ENCODE measurements at regions not wholly inside any gene's neighbourhood (a gene's known extent, or its start where the extent isn't known, plus 50 kb on each side); places are given as distances from the start of the nearest gene placed in this dataset.

DNA sequence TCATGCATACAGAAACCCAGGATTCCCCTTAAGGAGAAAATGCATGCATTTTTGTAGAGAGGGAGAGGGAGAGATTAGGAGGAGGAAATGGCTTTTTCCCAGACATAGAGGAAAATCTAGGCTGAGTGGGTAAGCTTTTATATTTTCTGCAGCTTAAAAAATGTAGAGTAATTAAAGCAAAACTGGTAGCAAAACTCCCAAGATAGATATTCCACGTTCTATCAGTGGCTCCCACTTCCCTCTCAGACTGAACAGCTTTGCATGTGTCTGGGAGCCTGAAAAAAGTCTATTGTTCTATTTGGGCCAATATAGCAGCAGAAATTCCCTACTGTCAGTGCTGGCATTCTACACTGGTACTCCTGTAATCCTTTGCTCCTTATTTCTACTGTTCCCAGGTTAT, 110.8 kb upstream of the CADPS start:
- H3K4me3 ChIP-seq (ENCODE audit: low read depth in 2 of 2, low read length in 2 of 2): no peak overlapping the region
- no peaks in the 10 kb centered on the region for H3K4me1 ChIP-seq (ENCODE audit: control insufficient read depth, insufficient read depth, low read length)
- no peaks in the 10 kb centered on the region for H3K9me3 ChIP-seq (ENCODE audit: control insufficient read depth, insufficient read depth, low read depth, low read length)
- no peaks in the 10 kb centered on the region for H3K36me3 ChIP-seq (ENCODE audit: control insufficient read depth, insufficient read depth, low read length)
- intact Hi-C loops (cut with micrococcal nuclease; ENCODE audit: unreplicated experiment): loop anchor here (2.0 kb wide), 1 partner anchor 23 kb away; no protein-coding TSS in a partner anchor
- ATAC-seq (no peak), DNase-seq (ENCODE audit: low read depth, low spot score) (no peak)
- no TSS peak for BruUV-seq (replicated peaks)
- ChIA-PET POLR2A (no interaction called here), CTCF (no interaction called here)
- in situ Hi-C loops (cut with HindIII; ENCODE audit: low pct_unique_long_range_greater_than_20kb, low sequenced_read_pairs): no loop called here
- no peak for TF ChIP-seq POLR2AphosphoS5 (IDR thresholded peaks at IDR 0.05; ENCODE audit: low read depth, low read length)
- TF ChIP-seq TCF7L2 (IDR thresholded peaks at IDR 0.05; ENCODE audit: low read depth, low read length): no peak
- TF ChIP-seq, protein P1, sequence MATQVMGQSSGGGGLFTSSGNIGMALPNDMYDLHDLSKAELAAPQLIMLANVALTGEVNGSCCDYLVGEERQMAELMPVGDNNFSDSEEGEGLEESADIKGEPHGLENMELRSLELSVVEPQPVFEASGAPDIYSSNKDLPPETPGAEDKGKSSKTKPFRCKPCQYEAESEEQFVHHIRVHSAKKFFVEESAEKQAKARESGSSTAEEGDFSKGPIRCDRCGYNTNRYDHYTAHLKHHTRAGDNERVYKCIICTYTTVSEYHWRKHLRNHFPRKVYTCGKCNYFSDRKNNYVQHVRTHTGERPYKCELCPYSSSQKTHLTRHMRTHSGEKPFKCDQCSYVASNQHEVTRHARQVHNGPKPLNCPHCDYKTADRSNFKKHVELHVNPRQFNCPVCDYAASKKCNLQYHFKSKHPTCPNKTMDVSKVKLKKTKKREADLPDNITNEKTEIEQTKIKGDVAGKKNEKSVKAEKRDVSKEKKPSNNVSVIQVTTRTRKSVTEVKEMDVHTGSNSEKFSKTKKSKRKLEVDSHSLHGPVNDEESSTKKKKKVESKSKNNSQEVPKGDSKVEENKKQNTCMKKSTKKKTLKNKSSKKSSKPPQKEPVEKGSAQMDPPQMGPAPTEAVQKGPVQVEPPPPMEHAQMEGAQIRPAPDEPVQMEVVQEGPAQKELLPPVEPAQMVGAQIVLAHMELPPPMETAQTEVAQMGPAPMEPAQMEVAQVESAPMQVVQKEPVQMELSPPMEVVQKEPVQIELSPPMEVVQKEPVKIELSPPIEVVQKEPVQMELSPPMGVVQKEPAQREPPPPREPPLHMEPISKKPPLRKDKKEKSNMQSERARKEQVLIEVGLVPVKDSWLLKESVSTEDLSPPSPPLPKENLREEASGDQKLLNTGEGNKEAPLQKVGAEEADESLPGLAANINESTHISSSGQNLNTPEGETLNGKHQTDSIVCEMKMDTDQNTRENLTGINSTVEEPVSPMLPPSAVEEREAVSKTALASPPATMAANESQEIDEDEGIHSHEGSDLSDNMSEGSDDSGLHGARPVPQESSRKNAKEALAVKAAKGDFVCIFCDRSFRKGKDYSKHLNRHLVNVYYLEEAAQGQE (IDR thresholded peaks at IDR 0.05; ENCODE audit: insufficient read depth in 1 of 2, low read depth in 2 of 2, low read length in 1 of 2): no peak
- no peak for TF ChIP-seq SIN3A (IDR thresholded peaks at IDR 0.05; ENCODE audit: borderline replicate concordance, insufficient read depth, low read depth, low read length)
- TF ChIP-seq, protein P2, sequence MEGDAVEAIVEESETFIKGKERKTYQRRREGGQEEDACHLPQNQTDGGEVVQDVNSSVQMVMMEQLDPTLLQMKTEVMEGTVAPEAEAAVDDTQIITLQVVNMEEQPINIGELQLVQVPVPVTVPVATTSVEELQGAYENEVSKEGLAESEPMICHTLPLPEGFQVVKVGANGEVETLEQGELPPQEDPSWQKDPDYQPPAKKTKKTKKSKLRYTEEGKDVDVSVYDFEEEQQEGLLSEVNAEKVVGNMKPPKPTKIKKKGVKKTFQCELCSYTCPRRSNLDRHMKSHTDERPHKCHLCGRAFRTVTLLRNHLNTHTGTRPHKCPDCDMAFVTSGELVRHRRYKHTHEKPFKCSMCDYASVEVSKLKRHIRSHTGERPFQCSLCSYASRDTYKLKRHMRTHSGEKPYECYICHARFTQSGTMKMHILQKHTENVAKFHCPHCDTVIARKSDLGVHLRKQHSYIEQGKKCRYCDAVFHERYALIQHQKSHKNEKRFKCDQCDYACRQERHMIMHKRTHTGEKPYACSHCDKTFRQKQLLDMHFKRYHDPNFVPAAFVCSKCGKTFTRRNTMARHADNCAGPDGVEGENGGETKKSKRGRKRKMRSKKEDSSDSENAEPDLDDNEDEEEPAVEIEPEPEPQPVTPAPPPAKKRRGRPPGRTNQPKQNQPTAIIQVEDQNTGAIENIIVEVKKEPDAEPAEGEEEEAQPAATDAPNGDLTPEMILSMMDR (IDR thresholded peaks at IDR 0.05): no peak
- H3K27ac ChIP-seq (ENCODE audit: low read length): no peak overlapping the region
- no peaks in the 10 kb centered on the region for H3K27me3 ChIP-seq (ENCODE audit: control insufficient read depth, insufficient read depth, low read length)

DNA sequence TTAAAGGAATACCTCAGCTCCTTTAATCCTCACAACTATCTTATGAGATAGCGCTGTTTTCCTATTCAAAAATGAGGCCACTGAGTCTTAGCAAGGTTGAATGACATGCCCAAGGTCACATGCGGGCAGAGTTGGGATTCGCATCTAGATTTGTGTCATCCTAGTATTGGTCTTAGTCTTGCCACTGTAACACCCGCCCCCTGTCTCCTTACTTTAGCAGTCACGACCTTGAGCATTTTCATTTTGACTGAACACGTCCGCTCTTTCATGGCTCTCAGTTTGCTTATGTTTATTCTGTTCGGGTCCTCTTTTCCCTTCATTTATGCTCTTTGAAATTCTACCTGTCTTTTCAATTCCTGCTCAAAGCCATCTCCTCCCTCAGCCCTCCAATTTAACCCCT, 112.5 kb upstream of the CADPS start:
- TF ChIP-seq, protein P2 (IDR thresholded peaks at IDR 0.05): no peak
- TF ChIP-seq, protein P1 (IDR thresholded peaks at IDR 0.05; ENCODE audit: insufficient read depth in 1 of 2, low read depth in 2 of 2, low read length in 1 of 2): no peak
- TF ChIP-seq POLR2AphosphoS5 (IDR thresholded peaks at IDR 0.05; ENCODE audit: low read depth, low read length) (no peak), SIN3A (IDR thresholded peaks at IDR 0.05; ENCODE audit: borderline replicate concordance, insufficient read depth, low read depth, low read length) (no peak), TCF7L2 (IDR thresholded peaks at IDR 0.05; ENCODE audit: low read depth, low read length) (no peak)
- ChIA-PET POLR2A (no interaction called here), CTCF (no interaction called here)
- H3K9me3 ChIP-seq (ENCODE audit: control insufficient read depth, insufficient read depth, low read depth, low read length): no peaks in the 10 kb centered on the region
- no peak for ATAC-seq
- intact Hi-C loops (cut with micrococcal nuclease; ENCODE audit: unreplicated experiment): loop anchor here (2.0 kb wide), 1 partner anchor 21 kb away; no protein-coding TSS in a partner anchor
- no peak overlapping the region for H3K4me3 ChIP-seq (ENCODE audit: low read depth in 2 of 2, low read length in 2 of 2)
- in situ Hi-C loops (cut with HindIII; ENCODE audit: low pct_unique_long_range_greater_than_20kb, low sequenced_read_pairs): no loop called here
- H3K36me3 ChIP-seq (ENCODE audit: control insufficient read depth, insufficient read depth, low read length): no peaks in the 10 kb centered on the region
- BruUV-seq (replicated peaks): no TSS peak
- H3K4me1 ChIP-seq (ENCODE audit: control insufficient read depth, insufficient read depth, low read length): no peaks in the 10 kb centered on the region
- DNase-seq (ENCODE audit: low read depth, low spot score): no peak
- no peak overlapping the region for H3K27ac ChIP-seq (ENCODE audit: low read length)
- H3K27me3 ChIP-seq (ENCODE audit: control insufficient read depth, insufficient read depth, low read length): no peaks in the 10 kb centered on the region

Data from Panc1 (cell line).